WTC11 (cell line): ENCODE measurements at regions not wholly inside any gene's neighbourhood (a gene's known extent, or its start where the extent isn't known, plus 50 kb on each side); places are given as distances from the start of the nearest gene placed in this dataset.

Experiments used
- ATAC-seq: fragments of 200-7000 bp; cut with Tn5 transposase; 2 replicates; pipeline ENCODE4 v1.10.0; 2021; ENCODE audit warnings: mild to moderate bottlenecking, moderate library complexity
- CTCF ChIA-PET: fragments of 300-600 bp; sonication (Branson Sonifier 250); formaldehyde crosslinking; loops from one replicate; lab custom pipeline; 2021; ENCODE audit warnings: antibody characterized with exemption; lab: Charles Lee
- POLR2A ChIA-PET: fragments of 350-600 bp; sonication (Branson Sonifier 250); formaldehyde crosslinking; loops from one replicate; lab custom pipeline; 2021; ENCODE audit warnings: antibody characterized with exemption; lab: Charles Lee
- DNase-seq: peaks from one replicate; pipeline ENCODE4 v3.0.0; 2021; ENCODE audit warnings: low spot score
- H3K27ac Mint-ChIP-seq: 2 replicates; pipeline ENCODE4 v1.8.0; 2021; ENCODE audit warnings: mixed read lengths
- H3K27me3 Mint-ChIP-seq: 2 replicates; pipeline ENCODE4 v1.8.0; 2021; ENCODE audit warnings: low read depth, mild to moderate bottlenecking, moderate library complexity, mixed read lengths
- H3K36me3 Mint-ChIP-seq: 2 replicates; pipeline ENCODE4 v1.8.0; 2021; ENCODE audit warnings: mixed read lengths
- H3K4me1 Mint-ChIP-seq: 2 replicates; pipeline ENCODE4 v1.8.0; 2022; ENCODE audit warnings: mixed read lengths
- H3K4me3 Mint-ChIP-seq: 2 replicates; pipeline ENCODE4 v1.8.0; 2021; ENCODE audit warnings: mild to moderate bottlenecking, moderate library complexity, mixed read lengths
- H3K9me3 Mint-ChIP-seq: 2 replicates; pipeline ENCODE4 v1.8.0; 2021; ENCODE audit warnings: mixed read lengths
- CREM ChIP-seq: sonication (generic); formaldehyde crosslinking; IDR thresholded peaks from 2 replicates; pipeline ENCODE4 v1.8.1; 2022; ENCODE audit warnings: mild to moderate bottlenecking, missing genetic modification reagents, moderate library complexity
- ELF4 ChIP-seq: sonication (generic); formaldehyde crosslinking; IDR thresholded peaks from 2 replicates; pipeline ENCODE4 v1.8.1; 2022; ENCODE audit warnings: low read depth, mild to moderate bottlenecking, moderate library complexity, missing genetic modification reagents
- FOXJ3 ChIP-seq: sonication (generic); formaldehyde crosslinking; IDR thresholded peaks from 2 replicates; pipeline ENCODE4 v1.9.0; 2021; ENCODE audit warnings: missing genetic modification reagents, mild to moderate bottlenecking, borderline replicate concordance
- FOXP1 ChIP-seq: sonication (generic); formaldehyde crosslinking; IDR thresholded peaks from 2 replicates; pipeline ENCODE4 v1.8.0; 2022; ENCODE audit warnings: missing genetic modification reagents, mild to moderate bottlenecking, moderate library complexity, borderline replicate concordance
- GABPB1 ChIP-seq: sonication (generic); formaldehyde crosslinking; IDR thresholded peaks from 2 replicates; pipeline ENCODE4 v1.8.1; 2023; ENCODE audit warnings: mild to moderate bottlenecking, missing genetic modification reagents
- GTF2I ChIP-seq: fragments of 250-450 bp; sonication (Bioruptor Pico); conservative IDR thresholded peaks from 2 replicates; pipeline ENCODE4 v1.4.0; 2021; ENCODE audit warnings: mild to moderate bottlenecking
- JUN ChIP-seq: sonication (generic); formaldehyde crosslinking; IDR thresholded peaks from 2 replicates; pipeline ENCODE4 v1.8.0; 2023; ENCODE audit warnings: mild to moderate bottlenecking, missing genetic modification reagents
- KAT7 ChIP-seq: sonication (generic); formaldehyde crosslinking; IDR thresholded peaks from 2 replicates; pipeline ENCODE4 v1.8.1; 2023; ENCODE audit warnings: missing genetic modification reagents, mild to moderate bottlenecking, borderline replicate concordance
- NR1H2 ChIP-seq: sonication (generic); formaldehyde crosslinking; IDR thresholded peaks from 2 replicates; pipeline ENCODE4 v1.9.0; 2021; ENCODE audit warnings: mild to moderate bottlenecking, moderate library complexity, missing genetic modification reagents
- PRRX2 ChIP-seq: fragments of 250-450 bp; sonication (Bioruptor Pico); IDR thresholded peaks from 2 replicates; pipeline ENCODE4 v1.8.0; 2021; ENCODE audit warnings: mild to moderate bottlenecking
- SMAD3 ChIP-seq: sonication (generic); formaldehyde crosslinking; IDR thresholded peaks from 2 replicates; pipeline ENCODE4 v1.8.0; 2022; ENCODE audit warnings: missing genetic modification reagents, mild to moderate bottlenecking, borderline replicate concordance
- SP1 ChIP-seq: sonication (generic); formaldehyde crosslinking; conservative IDR thresholded peaks from 2 replicates; pipeline ENCODE4 v1.8.1; 2022; ENCODE audit warnings: missing genetic modification reagents
- TF ChIP-seq, protein P1 (sequence below): fragments of 250-450 bp; sonication (Bioruptor Pico); IDR thresholded peaks from 2 replicates; pipeline ENCODE4 v1.8.0; 2021; ENCODE audit warnings: mild to moderate bottlenecking
- TF ChIP-seq, protein P2 (sequence below): sonication (generic); formaldehyde crosslinking; IDR thresholded peaks from 2 replicates; pipeline ENCODE4 v1.8.0; 2023; ENCODE audit warnings: mild to moderate bottlenecking, missing genetic modification reagents
- TF ChIP-seq, protein P3 (sequence below): sonication (generic); formaldehyde crosslinking; conservative IDR thresholded peaks from 2 replicates; pipeline ENCODE4 v1.8.1; 2022; ENCODE audit warnings: mild to moderate bottlenecking, missing genetic modification reagents
- TF ChIP-seq, protein P4 (sequence below): sonication (generic); formaldehyde crosslinking; IDR thresholded peaks from 2 replicates; pipeline ENCODE4 v1.8.1; 2023; ENCODE audit warnings: mild to moderate bottlenecking, moderate library complexity, missing genetic modification reagents
- TF ChIP-seq, protein P5 (sequence below): sonication (generic); formaldehyde crosslinking; IDR thresholded peaks from 2 replicates; pipeline ENCODE4 v1.8.0; 2023; ENCODE audit warnings: missing genetic modification reagents
- TF ChIP-seq, protein P6 (sequence below): fragments of 250-450 bp; sonication (Bioruptor Pico); IDR thresholded peaks from 2 replicates; pipeline ENCODE4 v1.9.0; 2021; ENCODE audit warnings: mild to moderate bottlenecking
- TF ChIP-seq, protein P7 (sequence below): fragments of 250-450 bp; sonication (Bioruptor Pico); IDR thresholded peaks from 2 replicates; pipeline ENCODE4 v1.9.0; 2021; ENCODE audit warnings: mild to moderate bottlenecking
- TF ChIP-seq, protein P8 (sequence below): sonication (generic); formaldehyde crosslinking; conservative IDR thresholded peaks from 2 replicates; pipeline ENCODE4 v1.8.1; 2023; ENCODE audit warnings: mild to moderate bottlenecking, low read depth, missing genetic modification reagents, moderate library complexity

DNA sequence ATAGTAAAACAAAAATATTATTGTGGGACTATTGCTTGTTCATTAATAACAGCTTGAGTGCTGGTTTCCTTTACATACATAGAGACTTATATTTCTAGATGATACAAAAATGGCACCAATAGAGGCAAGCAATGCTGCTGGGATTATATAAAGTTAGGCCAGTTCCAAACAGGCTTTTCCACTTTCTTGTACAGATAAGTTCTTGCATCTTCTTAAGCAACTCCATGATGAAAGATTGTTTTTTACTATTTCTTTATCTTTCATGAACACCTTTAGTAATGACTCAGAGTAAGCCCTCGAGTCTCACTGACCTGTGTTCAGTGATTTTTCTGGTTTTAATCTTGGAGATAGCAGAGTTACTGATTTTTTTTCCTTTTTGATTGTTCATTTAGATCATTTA, 324.4 kb downstream of the PRR16 start:
- Mint-ChIP-seq H3K4me3 (no peak overlapping the region), H3K9me3 (no peaks in the 10 kb centered on the region), H3K27ac (no peak overlapping the region), H3K27me3 (no peaks in the 10 kb centered on the region), H3K4me1 (no peaks in the 10 kb centered on the region), H3K36me3 (no peaks in the 10 kb centered on the region)
- DNase-seq (no peak), ATAC-seq (no peak)
- CTCF ChIA-PET, result no interaction called here
- TF ChIP-seq, protein P1, sequence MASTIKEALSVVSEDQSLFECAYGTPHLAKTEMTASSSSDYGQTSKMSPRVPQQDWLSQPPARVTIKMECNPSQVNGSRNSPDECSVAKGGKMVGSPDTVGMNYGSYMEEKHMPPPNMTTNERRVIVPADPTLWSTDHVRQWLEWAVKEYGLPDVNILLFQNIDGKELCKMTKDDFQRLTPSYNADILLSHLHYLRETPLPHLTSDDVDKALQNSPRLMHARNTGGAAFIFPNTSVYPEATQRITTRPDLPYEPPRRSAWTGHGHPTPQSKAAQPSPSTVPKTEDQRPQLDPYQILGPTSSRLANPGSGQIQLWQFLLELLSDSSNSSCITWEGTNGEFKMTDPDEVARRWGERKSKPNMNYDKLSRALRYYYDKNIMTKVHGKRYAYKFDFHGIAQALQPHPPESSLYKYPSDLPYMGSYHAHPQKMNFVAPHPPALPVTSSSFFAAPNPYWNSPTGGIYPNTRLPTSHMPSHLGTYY, result no peak
- TF ChIP-seq, protein P2, sequence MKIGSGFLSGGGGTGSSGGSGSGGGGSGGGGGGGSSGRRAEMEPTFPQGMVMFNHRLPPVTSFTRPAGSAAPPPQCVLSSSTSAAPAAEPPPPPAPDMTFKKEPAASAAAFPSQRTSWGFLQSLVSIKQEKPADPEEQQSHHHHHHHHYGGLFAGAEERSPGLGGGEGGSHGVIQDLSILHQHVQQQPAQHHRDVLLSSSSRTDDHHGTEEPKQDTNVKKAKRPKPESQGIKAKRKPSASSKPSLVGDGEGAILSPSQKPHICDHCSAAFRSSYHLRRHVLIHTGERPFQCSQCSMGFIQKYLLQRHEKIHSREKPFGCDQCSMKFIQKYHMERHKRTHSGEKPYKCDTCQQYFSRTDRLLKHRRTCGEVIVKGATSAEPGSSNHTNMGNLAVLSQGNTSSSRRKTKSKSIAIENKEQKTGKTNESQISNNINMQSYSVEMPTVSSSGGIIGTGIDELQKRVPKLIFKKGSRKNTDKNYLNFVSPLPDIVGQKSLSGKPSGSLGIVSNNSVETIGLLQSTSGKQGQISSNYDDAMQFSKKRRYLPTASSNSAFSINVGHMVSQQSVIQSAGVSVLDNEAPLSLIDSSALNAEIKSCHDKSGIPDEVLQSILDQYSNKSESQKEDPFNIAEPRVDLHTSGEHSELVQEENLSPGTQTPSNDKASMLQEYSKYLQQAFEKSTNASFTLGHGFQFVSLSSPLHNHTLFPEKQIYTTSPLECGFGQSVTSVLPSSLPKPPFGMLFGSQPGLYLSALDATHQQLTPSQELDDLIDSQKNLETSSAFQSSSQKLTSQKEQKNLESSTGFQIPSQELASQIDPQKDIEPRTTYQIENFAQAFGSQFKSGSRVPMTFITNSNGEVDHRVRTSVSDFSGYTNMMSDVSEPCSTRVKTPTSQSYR (CRISPR knock-in tag), result no peak
- TF ChIP-seq SP1 (CRISPR knock-in tag) (no peak), NR1H2 (CRISPR knock-in tag) (no peak), CREM (CRISPR knock-in tag) (no peak), ELF4 (CRISPR knock-in tag) (no peak), KAT7 (CRISPR knock-in tag) (no peak)
- TF ChIP-seq, protein P3, sequence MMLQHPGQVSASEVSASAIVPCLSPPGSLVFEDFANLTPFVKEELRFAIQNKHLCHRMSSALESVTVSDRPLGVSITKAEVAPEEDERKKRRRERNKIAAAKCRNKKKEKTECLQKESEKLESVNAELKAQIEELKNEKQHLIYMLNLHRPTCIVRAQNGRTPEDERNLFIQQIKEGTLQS (CRISPR knock-in tag), result no peak
- TF ChIP-seq, protein P4, sequence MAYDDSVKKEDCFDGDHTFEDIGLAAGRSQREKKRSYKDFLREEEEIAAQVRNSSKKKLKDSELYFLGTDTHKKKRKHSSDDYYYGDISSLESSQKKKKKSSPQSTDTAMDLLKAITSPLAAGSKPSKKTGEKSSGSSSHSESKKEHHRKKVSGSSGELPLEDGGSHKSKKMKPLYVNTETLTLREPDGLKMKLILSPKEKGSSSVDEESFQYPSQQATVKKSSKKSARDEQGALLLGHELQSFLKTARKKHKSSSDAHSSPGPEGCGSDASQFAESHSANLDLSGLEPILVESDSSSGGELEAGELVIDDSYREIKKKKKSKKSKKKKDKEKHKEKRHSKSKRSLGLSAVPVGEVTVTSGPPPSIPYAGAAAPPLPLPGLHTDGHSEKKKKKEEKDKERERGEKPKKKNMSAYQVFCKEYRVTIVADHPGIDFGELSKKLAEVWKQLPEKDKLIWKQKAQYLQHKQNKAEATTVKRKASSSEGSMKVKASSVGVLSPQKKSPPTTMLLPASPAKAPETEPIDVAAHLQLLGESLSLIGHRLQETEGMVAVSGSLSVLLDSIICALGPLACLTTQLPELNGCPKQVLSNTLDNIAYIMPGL (CRISPR knock-in tag), result no peak
- TF ChIP-seq, protein P5, sequence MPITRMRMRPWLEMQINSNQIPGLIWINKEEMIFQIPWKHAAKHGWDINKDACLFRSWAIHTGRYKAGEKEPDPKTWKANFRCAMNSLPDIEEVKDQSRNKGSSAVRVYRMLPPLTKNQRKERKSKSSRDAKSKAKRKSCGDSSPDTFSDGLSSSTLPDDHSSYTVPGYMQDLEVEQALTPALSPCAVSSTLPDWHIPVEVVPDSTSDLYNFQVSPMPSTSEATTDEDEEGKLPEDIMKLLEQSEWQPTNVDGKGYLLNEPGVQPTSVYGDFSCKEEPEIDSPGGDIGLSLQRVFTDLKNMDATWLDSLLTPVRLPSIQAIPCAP (CRISPR knock-in tag), result no peak
- POLR2A ChIA-PET, result no interaction called here

DNA sequence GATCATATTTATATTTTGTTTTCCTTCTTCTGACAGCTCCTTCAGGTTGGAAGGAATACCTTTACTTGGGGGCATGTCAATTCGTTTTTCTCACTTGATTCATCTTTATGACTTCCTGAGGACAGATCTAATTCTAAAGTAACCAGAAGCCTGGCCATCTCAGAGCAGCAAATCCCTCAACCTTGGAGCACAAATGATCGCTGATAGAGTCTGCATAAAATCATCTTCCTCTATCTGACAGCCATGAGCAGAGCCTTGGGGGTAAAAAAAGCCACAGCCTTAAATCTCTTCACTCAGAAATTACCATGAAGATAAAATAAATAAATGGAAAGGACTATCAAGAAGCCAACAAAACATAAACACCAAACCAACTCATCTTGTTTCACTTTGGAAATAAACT, 325.8 kb downstream of the PRR16 start:
- no peak for TF ChIP-seq JUN (CRISPR knock-in tag)
- TF ChIP-seq, protein P6, sequence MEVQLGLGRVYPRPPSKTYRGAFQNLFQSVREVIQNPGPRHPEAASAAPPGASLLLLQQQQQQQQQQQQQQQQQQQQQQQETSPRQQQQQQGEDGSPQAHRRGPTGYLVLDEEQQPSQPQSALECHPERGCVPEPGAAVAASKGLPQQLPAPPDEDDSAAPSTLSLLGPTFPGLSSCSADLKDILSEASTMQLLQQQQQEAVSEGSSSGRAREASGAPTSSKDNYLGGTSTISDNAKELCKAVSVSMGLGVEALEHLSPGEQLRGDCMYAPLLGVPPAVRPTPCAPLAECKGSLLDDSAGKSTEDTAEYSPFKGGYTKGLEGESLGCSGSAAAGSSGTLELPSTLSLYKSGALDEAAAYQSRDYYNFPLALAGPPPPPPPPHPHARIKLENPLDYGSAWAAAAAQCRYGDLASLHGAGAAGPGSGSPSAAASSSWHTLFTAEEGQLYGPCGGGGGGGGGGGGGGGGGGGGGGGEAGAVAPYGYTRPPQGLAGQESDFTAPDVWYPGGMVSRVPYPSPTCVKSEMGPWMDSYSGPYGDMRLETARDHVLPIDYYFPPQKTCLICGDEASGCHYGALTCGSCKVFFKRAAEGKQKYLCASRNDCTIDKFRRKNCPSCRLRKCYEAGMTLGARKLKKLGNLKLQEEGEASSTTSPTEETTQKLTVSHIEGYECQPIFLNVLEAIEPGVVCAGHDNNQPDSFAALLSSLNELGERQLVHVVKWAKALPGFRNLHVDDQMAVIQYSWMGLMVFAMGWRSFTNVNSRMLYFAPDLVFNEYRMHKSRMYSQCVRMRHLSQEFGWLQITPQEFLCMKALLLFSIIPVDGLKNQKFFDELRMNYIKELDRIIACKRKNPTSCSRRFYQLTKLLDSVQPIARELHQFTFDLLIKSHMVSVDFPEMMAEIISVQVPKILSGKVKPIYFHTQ (CRISPR knock-in tag), result no peak
- TF ChIP-seq, protein P7, sequence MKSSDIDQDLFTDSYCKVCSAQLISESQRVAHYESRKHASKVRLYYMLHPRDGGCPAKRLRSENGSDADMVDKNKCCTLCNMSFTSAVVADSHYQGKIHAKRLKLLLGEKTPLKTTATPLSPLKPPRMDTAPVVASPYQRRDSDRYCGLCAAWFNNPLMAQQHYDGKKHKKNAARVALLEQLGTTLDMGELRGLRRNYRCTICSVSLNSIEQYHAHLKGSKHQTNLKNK (CRISPR knock-in tag), result no peak
- TF ChIP-seq GABPB1 (CRISPR knock-in tag), result no peak
- TF ChIP-seq FOXJ3 (CRISPR knock-in tag), result no peak
- no peak for TF ChIP-seq SMAD3 (CRISPR knock-in tag)
- no peak for TF ChIP-seq GTF2I (CRISPR knock-in tag)
- no peak for TF ChIP-seq FOXP1
- TF ChIP-seq, protein P8, sequence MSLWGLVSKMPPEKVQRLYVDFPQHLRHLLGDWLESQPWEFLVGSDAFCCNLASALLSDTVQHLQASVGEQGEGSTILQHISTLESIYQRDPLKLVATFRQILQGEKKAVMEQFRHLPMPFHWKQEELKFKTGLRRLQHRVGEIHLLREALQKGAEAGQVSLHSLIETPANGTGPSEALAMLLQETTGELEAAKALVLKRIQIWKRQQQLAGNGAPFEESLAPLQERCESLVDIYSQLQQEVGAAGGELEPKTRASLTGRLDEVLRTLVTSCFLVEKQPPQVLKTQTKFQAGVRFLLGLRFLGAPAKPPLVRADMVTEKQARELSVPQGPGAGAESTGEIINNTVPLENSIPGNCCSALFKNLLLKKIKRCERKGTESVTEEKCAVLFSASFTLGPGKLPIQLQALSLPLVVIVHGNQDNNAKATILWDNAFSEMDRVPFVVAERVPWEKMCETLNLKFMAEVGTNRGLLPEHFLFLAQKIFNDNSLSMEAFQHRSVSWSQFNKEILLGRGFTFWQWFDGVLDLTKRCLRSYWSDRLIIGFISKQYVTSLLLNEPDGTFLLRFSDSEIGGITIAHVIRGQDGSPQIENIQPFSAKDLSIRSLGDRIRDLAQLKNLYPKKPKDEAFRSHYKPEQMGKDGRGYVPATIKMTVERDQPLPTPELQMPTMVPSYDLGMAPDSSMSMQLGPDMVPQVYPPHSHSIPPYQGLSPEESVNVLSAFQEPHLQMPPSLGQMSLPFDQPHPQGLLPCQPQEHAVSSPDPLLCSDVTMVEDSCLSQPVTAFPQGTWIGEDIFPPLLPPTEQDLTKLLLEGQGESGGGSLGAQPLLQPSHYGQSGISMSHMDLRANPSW (CRISPR knock-in tag), result no peak
- TF ChIP-seq, protein P4 (CRISPR knock-in tag), result no peak
- TF ChIP-seq PRRX2 (CRISPR knock-in tag), result no peak
- no peaks in the 10 kb centered on the region for H3K36me3 Mint-ChIP-seq
- H3K4me3 Mint-ChIP-seq, result no peak overlapping the region

More for the DNA sequence above, 325.8 kb downstream of the PRR16 start:
- DNase-seq (no peak), ATAC-seq (no peak)
- H3K27ac Mint-ChIP-seq, result no peak overlapping the region
- no peaks in the 10 kb centered on the region for H3K27me3 Mint-ChIP-seq
- H3K9me3 Mint-ChIP-seq, result no peaks in the 10 kb centered on the region
- CTCF ChIA-PET, result no interaction called here
- no peaks in the 10 kb centered on the region for H3K4me1 Mint-ChIP-seq
- POLR2A ChIA-PET, result no interaction called here
